ENCODE measurements at regions not wholly inside any gene's neighbourhood (a gene's known extent, or its start where the extent isn't known, plus 50 kb on each side); places are given as distances from the start of the nearest gene placed in this dataset.

DNA sequence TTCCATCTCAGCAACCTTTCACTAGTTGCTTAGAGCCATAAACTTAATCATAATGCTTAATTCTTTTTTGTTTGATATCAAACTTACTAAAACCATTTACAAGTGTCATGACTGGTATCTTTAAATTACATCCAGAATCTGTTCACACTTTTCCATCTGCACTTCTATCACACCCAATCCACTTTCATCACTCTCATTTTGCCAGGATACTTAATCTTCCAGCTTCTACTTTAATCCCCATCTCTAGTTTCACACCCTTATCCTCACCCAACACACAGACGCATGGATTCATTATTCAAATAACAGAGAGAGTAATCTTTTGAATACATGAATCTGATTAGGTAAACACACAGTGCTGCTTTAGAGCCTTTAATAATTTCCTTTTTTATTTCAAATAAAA is 828.4 kb downstream of the HACE1 start:
- DNase-seq (no peak), ATAC-seq (no peak)
- Mint-ChIP-seq H3K9me3 (no peaks in the 10 kb centered on the region), H3K27ac (no peak overlapping the region), H3K4me3 (no peak overlapping the region), H3K4me1 (no peaks in the 10 kb centered on the region), H3K27me3 (no peaks in the 10 kb centered on the region)

DNA sequence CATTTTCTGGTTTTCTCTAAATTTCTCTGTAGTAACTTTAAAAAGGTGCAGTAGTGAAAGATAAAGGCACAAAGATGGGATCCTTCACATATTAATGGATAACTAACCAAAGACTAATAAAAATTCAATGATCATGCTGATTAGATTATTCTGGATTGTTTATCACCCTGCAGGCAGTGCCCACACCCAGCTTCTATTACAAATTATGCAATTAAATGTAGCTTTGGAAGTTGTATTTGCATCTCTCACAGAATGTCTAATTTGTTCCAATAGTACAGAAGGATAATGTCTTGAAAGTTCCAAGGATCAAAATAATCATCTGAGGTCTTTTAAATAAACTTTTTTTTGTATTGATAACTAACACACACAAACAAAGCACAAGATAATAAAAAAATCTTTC is 837.6 kb downstream of the HACE1 start:
- H3K9me3 Mint-ChIP-seq, result no peaks in the 10 kb centered on the region

DNA sequence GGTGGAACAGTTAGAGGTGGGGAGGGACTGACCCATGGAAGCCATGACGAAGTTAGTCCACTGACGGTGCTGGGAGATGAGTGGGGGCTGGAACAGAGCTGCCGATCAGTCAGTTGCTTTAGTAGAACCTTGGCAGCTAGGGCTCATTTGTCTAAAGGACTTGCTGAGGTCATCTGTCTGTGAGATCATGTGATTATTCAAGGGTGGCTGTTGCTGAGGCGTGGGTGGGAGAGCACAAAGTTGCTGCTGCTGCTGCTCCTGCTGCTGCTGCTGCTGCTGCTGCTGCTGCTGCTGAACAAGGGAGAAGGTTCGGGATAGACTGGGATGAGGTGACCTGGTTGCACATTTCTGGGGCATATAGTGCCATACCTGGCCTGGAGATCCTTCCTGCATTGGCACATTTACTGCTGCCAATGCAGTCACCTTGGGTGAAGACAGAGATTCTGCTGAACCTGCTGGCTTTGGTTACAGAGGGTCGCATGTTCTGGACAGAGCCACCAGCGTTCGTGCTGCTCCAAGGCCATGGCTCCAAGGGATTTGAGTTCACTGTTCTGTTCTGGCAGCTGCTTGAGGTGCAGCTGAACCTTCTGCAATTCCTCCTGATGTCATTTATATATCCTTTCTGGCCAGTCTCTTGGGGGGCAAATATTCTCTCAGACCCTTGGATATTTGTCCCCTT is 840.5 kb downstream of the HACE1 start:
- H3K27ac Mint-ChIP-seq, result no peak overlapping the region
- H3K4me1 Mint-ChIP-seq, result no peaks in the 10 kb centered on the region
- H3K27me3 Mint-ChIP-seq, result no peaks in the 10 kb centered on the region
- ATAC-seq, result no peak
- DNase-seq, result no peak
- H3K9me3 Mint-ChIP-seq, result no peaks in the 10 kb centered on the region
- no peak overlapping the region for H3K4me3 Mint-ChIP-seq

More for the DNA sequence above, 837.6 kb downstream of the HACE1 start:
- Mint-ChIP-seq H3K4me3 (no peak overlapping the region), H3K27me3 (no peaks in the 10 kb centered on the region), H3K27ac (no peak overlapping the region), H3K4me1 (no peaks in the 10 kb centered on the region)
- DNase-seq, result no peak
- no peak for ATAC-seq

DNA sequence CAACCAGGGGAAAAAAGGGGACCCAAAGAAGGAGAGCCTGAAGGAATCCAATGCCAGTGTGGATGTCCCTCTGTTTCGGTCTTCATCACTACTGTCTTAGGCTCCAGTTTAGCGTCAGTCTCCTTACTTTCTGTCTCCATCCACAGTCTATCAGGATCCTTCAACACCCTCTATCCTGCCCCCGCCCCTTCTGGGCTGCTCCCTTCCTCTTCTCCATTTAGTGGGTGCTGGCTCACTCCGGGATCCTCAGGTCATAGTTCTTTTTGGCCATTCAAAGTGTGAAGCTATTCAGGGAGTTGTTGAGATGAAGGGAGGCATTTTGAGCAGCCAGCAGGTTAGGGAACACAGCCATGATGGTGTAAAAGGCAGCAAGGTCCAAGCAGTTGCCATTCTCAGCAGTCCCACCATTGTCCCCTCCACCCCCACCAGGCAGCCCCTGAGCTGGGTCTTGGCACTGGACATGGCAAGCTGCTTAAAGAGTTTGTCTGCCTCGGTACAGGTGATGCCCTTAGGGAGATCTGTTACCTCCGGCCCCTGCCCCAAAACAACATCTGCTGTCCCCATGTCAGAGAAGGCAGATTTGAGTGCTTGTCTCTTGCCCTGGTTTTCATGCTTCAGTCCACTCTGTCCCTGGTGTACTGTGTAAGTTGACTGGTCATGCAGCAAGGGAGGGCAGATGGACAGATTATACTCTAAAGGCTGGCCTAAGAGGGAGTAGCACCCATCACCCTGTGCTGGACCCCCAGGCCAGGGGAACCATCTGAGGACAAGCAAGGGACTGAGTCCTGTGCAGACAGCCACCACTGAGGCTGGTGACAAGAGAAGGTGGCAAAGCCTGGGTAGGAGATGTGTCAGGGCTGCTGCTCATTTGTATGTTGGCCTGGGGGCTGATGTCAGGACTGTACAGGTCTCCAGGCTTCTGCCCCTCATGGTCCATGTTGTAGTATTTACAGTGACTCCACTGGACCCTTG is 842.0 kb downstream of the HACE1 start:
- no peaks in the 10 kb centered on the region for H3K4me1 Mint-ChIP-seq
- H3K9me3 Mint-ChIP-seq, result peaks cover 5 to 7% of the 10 kb centered on the region in 2 donors
- no peak overlapping the region for H3K4me3 Mint-ChIP-seq
- DNase-seq (no peak), ATAC-seq (peak; percentile 39)
- no peak overlapping the region for H3K27ac Mint-ChIP-seq
- H3K27me3 Mint-ChIP-seq, result no peaks in the 10 kb centered on the region

DNA sequence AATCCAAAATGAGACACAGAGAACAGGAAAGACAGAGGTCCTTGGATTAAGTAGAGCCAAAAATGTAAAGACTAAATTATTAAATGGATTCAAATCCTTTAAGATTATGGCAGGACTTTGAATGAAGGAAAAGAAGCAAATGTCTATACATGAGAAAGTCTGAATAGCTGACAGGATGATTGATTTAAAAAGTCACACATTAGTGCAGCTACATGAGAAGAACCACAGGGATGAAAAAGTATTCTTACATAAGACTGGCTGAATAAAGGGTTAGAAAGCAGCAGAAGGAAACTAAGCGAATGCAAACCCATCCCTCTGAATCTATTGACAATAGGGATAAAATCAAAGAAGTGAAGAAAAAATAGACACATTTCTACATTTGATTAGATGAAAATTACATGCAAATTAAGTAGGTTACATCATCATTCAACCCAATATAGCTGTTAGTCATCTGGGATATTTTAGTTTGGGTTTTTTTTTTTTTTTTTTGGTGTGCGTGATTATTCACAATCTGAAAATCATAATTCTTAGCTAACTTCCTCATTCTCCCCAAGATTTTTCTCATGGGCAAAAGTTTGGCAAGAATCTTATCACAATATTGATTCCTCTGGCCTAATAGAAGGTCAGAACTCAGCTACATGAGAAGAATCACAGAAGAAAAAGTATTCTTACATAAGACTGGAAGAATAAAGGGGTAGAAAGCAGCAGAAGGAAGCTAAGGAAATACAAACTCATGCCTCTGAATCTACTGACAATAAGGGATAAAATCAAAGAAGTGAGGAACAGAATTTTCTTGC is 845.4 kb downstream of the HACE1 start:
- H3K27me3 Mint-ChIP-seq, result no peaks in the 10 kb centered on the region
- peaks cover 5 to 12% of the 10 kb centered on the region in 2 donors for H3K9me3 Mint-ChIP-seq
- H3K4me3 Mint-ChIP-seq, result no peak overlapping the region
- peak overlapping the region in 1 of 2 donors; percentile 61 for H3K27ac Mint-ChIP-seq
- DNase-seq (no peak), ATAC-seq (no peak)
- H3K4me1 Mint-ChIP-seq, result no peaks in the 10 kb centered on the region

DNA sequence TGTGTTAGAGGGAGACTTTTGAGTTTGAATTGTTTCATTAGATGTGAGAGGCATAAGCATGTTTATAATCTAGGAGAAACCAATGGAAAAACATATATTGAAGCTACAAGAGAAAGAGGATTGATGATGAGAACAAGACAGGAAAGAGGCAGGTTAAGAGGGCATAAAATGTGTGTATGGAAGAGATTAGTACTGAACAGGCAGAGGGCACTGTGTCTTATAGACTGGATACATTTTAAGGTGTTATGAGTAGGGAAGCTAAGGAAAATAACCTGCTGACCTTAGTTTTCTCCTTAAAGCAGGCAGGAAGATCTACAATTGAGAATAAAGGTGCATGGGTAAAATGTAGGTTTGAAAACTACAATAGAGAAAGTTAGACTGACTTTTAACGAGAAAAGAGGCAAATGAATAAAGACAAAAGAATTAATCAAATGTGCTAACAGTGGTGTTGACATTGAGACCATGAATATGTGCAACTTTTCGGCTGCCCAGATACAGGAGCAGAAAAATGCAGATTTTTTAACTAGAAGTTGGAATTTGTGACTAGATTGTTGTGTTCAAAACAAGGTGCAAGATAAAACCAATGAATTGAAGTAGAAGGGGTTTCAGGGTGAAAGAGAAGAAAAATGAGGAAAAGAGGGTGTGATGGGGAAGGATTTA is 846.3 kb downstream of the HACE1 start:
- H3K4me1 Mint-ChIP-seq, result no peaks in the 10 kb centered on the region
- H3K9me3 Mint-ChIP-seq, result peaks cover 5 to 12% of the 10 kb centered on the region in 2 donors
- H3K27me3 Mint-ChIP-seq, result no peaks in the 10 kb centered on the region
- DNase-seq, result no peak
- no peak overlapping the region for H3K27ac Mint-ChIP-seq
- no peak for ATAC-seq
- H3K4me3 Mint-ChIP-seq, result no peak overlapping the region

DNA sequence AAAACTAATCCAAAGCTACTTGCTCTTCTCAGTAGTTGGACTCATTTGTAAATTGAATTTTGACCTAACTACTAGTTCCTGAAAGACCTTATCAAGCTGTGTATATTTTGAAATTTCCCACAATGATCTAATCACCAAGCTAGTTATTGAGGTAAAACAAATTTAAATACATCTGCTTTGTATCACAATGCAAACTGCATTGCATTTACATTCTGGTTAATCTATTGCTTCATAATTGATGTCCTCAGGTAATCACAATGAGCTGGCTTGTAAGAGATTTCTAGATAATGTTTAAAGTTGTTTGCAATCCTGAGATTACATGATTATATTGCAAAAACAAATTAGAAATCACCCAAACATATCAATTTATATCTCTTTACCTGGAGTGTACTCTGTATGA is 848.8 kb downstream of the HACE1 start:
- no peaks in the 10 kb centered on the region for H3K4me1 Mint-ChIP-seq
- H3K27me3 Mint-ChIP-seq, result no peaks in the 10 kb centered on the region
- peaks cover 5 to 12% of the 10 kb centered on the region in 2 donors for H3K9me3 Mint-ChIP-seq
- no peak overlapping the region for H3K4me3 Mint-ChIP-seq
- no peak overlapping the region for H3K27ac Mint-ChIP-seq
- ATAC-seq (no peak), DNase-seq (no peak)

DNA sequence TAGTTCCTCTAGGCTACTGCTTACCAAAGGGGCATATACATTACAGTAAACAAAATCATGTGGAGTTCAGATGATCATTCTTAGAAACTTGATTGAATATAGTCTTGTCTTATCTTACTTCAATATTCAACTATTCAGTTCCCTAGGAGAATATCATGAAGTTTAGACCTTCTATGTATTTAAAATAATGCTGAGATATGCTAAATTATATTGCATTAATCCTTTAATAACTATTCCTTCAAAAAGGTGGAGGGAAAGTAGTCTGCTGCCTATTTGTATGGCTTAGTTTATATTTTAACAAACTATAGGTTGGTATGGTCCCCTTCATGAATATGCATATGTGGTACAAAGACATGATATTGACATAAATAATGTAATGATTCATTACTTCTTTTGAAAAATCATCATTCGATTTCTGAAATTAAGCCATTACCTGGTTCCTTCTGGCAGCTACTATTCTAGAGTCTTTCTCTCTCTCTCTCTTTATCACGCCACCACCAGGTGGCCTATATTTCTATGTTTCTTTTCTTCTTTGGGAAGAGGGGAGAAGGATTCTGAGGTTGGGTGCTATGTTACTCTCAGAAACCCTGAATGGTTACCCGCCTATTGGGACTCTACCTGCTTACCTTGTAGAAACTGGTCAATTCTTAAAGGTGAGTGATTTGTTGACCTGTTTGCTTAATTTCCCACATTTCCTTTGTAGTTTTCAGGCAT is 855.8 kb downstream of the HACE1 start:
- H3K27ac Mint-ChIP-seq, result no peak overlapping the region
- ATAC-seq (no peak), DNase-seq (no peak)
- H3K4me1 Mint-ChIP-seq, result no peaks in the 10 kb centered on the region
- no peaks in the 10 kb centered on the region for H3K27me3 Mint-ChIP-seq
- H3K9me3 Mint-ChIP-seq, result no peaks in the 10 kb centered on the region
- no peak overlapping the region for H3K4me3 Mint-ChIP-seq

DNA sequence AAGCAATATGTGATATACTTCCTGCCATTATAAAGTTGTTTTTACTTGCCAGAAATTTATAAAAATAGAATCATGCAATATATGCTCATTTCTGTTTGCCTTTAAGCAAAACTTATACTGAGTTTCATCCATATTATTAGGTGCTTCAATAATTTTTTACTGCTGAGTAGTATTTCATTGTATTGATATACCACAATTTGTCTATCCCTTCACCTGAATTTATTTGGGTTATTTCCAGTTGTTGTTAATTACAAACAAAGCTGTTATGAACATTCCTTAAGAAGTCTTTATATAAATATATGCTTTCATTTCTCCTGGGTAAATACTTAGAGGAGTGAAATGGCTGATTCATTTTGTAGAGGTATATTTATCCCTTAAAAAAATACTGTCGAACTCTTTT is 864.1 kb downstream of the HACE1 start:
- Mint-ChIP-seq H3K4me3 (no peak overlapping the region), H3K27me3 (no peaks in the 10 kb centered on the region), H3K27ac (no peak overlapping the region), H3K9me3 (peaks cover 0 to 5% of the 10 kb centered on the region in 2 donors), H3K4me1 (no peaks in the 10 kb centered on the region)
- ATAC-seq (no peak), DNase-seq (no peak)

DNA sequence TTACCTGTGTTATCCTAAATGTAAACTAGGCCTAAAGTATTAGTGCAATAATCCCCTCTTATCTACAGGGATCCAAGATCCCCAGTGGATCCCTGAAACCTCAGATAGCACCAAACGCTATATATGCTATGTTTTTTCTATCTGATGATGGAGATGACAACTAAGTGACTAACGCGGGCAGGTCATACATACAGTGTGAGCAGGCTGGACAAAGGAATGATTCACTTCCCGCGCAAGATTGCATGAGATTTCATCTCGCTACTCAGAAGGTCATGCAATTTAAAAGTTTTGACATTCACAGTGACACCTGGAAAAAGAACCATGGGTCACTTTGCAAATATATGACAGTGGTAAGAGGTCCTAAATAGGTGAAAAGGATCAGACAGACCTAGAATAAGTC is 875.9 kb downstream of the HACE1 start:
- no peak for DNase-seq
- Mint-ChIP-seq H3K27ac (no peak overlapping the region), H3K9me3 (peaks cover 11 to 13% of the 10 kb centered on the region in 2 donors), H3K4me3 (no peak overlapping the region), H3K27me3 (no peaks in the 10 kb centered on the region), H3K4me1 (no peaks in the 10 kb centered on the region)
- ATAC-seq, result no peak

DNA sequence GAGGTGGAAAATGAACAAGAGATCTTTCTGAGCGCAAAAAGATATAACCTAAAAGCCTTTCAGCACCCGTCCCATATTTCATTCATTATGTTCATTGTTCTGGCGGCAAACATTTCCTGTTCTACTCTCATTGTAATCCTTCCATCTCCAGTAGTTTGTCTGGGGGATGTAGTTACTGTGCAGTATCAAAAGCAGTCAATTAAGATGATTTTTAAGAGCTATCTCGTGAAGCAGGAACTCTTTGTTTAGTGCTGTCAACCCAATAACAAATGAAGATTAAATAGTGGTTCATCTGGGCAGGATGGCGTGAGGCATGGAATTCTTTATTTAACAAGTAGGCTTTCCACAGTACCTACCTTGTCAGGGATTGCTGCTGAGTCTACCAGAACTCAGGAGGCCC is 876.7 kb downstream of the HACE1 start:
- Mint-ChIP-seq H3K4me3 (no peak overlapping the region), H3K27me3 (no peaks in the 10 kb centered on the region), H3K27ac (no peak overlapping the region), H3K9me3 (peaks cover 11 to 13% of the 10 kb centered on the region in 2 donors), H3K4me1 (no peaks in the 10 kb centered on the region)
- DNase-seq (no peak), ATAC-seq (no peak)

DNA sequence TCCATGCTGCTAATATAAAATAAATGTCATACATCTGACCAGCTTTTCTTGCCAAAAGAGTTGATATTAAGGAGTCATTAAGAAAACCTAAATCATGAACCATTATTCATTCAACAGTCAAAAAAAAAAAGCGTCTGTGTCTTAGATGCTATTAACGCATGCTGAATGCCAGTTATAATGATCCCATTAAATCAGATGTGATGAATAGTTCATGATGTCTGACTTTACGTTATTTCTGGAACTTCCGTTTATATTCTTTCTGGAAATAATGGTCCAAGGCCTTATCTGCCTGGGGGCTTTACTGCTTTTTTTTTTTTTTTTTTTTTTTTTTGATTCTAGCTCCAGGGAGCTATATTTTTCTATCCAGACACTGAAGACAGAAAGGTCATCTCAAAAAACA is 877.1 kb downstream of the HACE1 start:
- H3K4me1 Mint-ChIP-seq, result no peaks in the 10 kb centered on the region
- H3K4me3 Mint-ChIP-seq, result no peak overlapping the region
- DNase-seq, result no peak
- no peak for ATAC-seq
- no peak overlapping the region for H3K27ac Mint-ChIP-seq
- H3K9me3 Mint-ChIP-seq, result peaks cover 11 to 13% of the 10 kb centered on the region in 2 donors
- H3K27me3 Mint-ChIP-seq, result no peaks in the 10 kb centered on the region

DNA sequence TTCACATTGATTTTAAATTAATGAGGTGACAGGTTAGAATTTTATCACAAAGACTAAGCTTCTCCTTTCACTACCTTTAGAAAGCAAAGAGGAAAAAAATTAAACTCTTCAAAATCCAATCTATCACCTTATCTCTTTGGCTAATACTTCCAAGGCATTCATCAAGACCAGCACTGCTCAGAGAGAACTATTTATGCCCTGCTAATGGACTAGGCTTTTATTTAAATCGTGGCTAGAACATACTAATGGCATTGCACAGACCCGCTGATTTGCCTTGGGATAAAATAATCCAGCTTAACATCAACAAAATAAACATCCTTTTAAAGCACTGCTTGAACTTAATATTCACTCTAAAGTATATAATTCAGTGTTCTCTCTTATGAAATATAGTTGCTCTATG is 880.4 kb downstream of the HACE1 start:
- no peak overlapping the region for H3K27ac Mint-ChIP-seq
- no peaks in the 10 kb centered on the region for H3K27me3 Mint-ChIP-seq
- peaks cover 0 to 11% of the 10 kb centered on the region in 2 donors for H3K9me3 Mint-ChIP-seq
- H3K4me3 Mint-ChIP-seq, result no peak overlapping the region
- ATAC-seq (no peak), DNase-seq (no peak)
- H3K4me1 Mint-ChIP-seq, result no peaks in the 10 kb centered on the region

DNA sequence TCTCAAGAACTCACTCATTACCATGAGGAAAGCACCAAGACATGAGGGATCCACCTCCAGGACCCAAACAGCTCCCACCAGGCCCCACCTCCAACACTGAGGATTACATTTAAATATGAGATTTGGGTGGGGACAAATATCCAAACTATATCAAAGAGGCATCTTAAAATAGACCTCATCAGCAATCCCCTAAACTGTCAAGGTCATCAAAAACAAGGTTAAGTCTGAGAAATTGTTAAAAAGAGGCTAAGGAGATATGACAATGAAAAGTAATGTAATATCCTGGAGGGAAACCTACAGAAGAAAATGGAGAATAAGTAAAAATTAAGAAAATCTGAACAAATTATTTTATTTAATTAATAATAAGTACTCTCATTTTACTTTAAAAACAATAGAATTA is 922.3 kb downstream of the HACE1 start:
- ATAC-seq (no peak), DNase-seq (no peak)
- Mint-ChIP-seq H3K27ac (no peak overlapping the region), H3K4me1 (no peaks in the 10 kb centered on the region), H3K27me3 (no peaks in the 10 kb centered on the region), H3K9me3 (peaks cover 0 to 4% of the 10 kb centered on the region in 2 donors), H3K4me3 (no peak overlapping the region)

DNA sequence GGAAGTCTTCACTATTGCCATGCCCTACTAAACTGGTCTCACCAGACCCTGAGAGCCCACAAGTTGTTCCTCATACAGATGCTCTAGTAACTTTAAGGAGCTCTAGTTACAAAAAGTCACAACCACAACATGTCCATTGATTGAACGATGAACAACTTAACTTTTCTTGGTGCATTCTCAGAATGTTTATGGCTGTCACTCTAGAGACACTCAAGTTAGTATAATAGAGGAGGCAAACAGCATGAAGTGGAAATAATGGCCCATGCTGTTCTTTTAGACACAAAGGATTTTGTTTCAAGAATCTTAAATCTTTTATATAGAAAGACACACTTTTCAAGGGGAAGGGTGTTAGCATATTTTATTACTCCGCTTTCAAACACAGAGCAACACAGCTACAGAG is 934.4 kb downstream of the HACE1 start:
- Mint-ChIP-seq H3K4me1 (no peaks in the 10 kb centered on the region), H3K4me3 (no peak overlapping the region), H3K9me3 (peaks cover 7 to 13% of the 10 kb centered on the region in 2 donors), H3K27ac (no peak overlapping the region), H3K27me3 (no peaks in the 10 kb centered on the region)
- DNase-seq (no peak), ATAC-seq (no peak)

Data from stimulated activated naive CD8-positive, alpha-beta T cell treated with anti-CD3 and anti-CD28 coated beads, Interleukin-15, amount 100 ng/mL, for 72 hours (primary cell).